HUES6 (cell line): ENCODE measurements at regions not wholly inside any gene's neighbourhood (a gene's known extent, or its start where the extent isn't known, plus 50 kb on each side); places are given as distances from the start of the nearest gene placed in this dataset.
A peak's percentile ranks its signal among the peaks of the same experiment; 100 is the strongest.

ENCODE experiments used
- H3K27ac ChIP-seq: 2 replicates; pipeline ENCODE4 v1.7.0; 2013; ENCODE audit warnings: low read depth, mild to moderate bottlenecking, low read length, inconsistent platforms
- H3K27me3 ChIP-seq: 2 replicates; pipeline ENCODE4 v1.6.1; 2013; ENCODE audit warnings: low read length; ENCODE audit not compliant: control insufficient read depth, insufficient read depth
- H3K36me3 ChIP-seq: 2 replicates; pipeline ENCODE4 v1.6.1; 2013; ENCODE audit warnings: low read length; ENCODE audit not compliant: control insufficient read depth, insufficient read depth
- H3K4me1 ChIP-seq: 2 replicates; pipeline ENCODE4 v1.6.1; 2013; ENCODE audit warnings: low read length; ENCODE audit not compliant: control insufficient read depth, insufficient read depth
- H3K4me3 ChIP-seq: 2 replicates; pipeline ENCODE4 v1.5.1; 2013; ENCODE audit warnings: low read depth, low read length
- H3K9ac ChIP-seq: one replicate; pipeline ENCODE4 v1.6.1; 2013; ENCODE audit warnings: mild to moderate bottlenecking, low read length
- H3K9me3 ChIP-seq: 2 replicates; pipeline ENCODE4 v1.6.1; 2013; ENCODE audit warnings: low read depth, low read length; ENCODE audit not compliant: control insufficient read depth, insufficient read depth

- Histone ChIP-seq H3K27ac (no peak overlapping the region), H3K4me3 (no peak overlapping the region), H3K4me1 (no peaks in the 10 kb centered on the region), H3K9ac (no peak overlapping the region), H3K27me3 (no peaks in the 10 kb centered on the region), H3K9me3 (no peaks in the 10 kb centered on the region), H3K36me3 (no peaks in the 10 kb centered on the region)
These were observed 698.8 kb upstream of the CELF2 start for GRCh38 chr10:10318856-10319255.

GRCh38 chr10:10320956-10321355 is 696.7 kb upstream of the CELF2 start:
- H3K9me3 ChIP-seq: no peaks in the 10 kb centered on the region
- H3K27me3 ChIP-seq: no peaks in the 10 kb centered on the region

GRCh38 chr10:10326116-10326515 is 691.6 kb upstream of the CELF2 start:
- no peak overlapping the region for H3K27ac ChIP-seq
- no peak overlapping the region for H3K9ac ChIP-seq
- no peaks in the 10 kb centered on the region for H3K27me3 ChIP-seq
- H3K9me3 ChIP-seq: no peaks in the 10 kb centered on the region
- H3K4me3 ChIP-seq: no peak overlapping the region
- H3K36me3 ChIP-seq: no peaks in the 10 kb centered on the region
- H3K4me1 ChIP-seq: no peaks in the 10 kb centered on the region

More at GRCh38 chr10:10320956-10321355, 696.7 kb upstream of the CELF2 start:
- Histone ChIP-seq H3K4me1 (no peaks in the 10 kb centered on the region), H3K27ac (no peak overlapping the region), H3K4me3 (no peak overlapping the region), H3K36me3 (no peaks in the 10 kb centered on the region), H3K9ac (no peak overlapping the region)

GRCh38 chr10:10327934-10328333 is 689.7 kb upstream of the CELF2 start:
- H3K36me3 ChIP-seq: no peaks in the 10 kb centered on the region
- no peak overlapping the region for H3K27ac ChIP-seq

GRCh38 chr10:10330418-10330817 is 687.3 kb upstream of the CELF2 start:
- H3K4me3 ChIP-seq: no peak overlapping the region
- H3K9ac ChIP-seq: no peak overlapping the region
- H3K9me3 ChIP-seq: no peaks in the 10 kb centered on the region
- H3K27ac ChIP-seq: no peak overlapping the region
- H3K27me3 ChIP-seq: no peaks in the 10 kb centered on the region
- H3K36me3 ChIP-seq: no peaks in the 10 kb centered on the region
- peaks cover 2% of the 10 kb centered on the region; the same call in 1 of the 2 replicates for H3K4me1 ChIP-seq

More at GRCh38 chr10:10327934-10328333, 689.7 kb upstream of the CELF2 start:
- peaks cover 2% of the 10 kb centered on the region; the same call in 1 of the 2 replicates for H3K4me1 ChIP-seq
- H3K9me3 ChIP-seq: no peaks in the 10 kb centered on the region
- no peak overlapping the region for H3K4me3 ChIP-seq
- no peaks in the 10 kb centered on the region for H3K27me3 ChIP-seq
- H3K9ac ChIP-seq: no peak overlapping the region

- Histone ChIP-seq H3K27me3 (no peaks in the 10 kb centered on the region), H3K36me3 (no peaks in the 10 kb centered on the region), H3K27ac (no peak overlapping the region), H3K9me3 (no peaks in the 10 kb centered on the region), H3K9ac (no peak overlapping the region), H3K4me3 (no peak overlapping the region), H3K4me1 (peaks cover 2% of the 10 kb centered on the region; the same call in 1 of the 2 replicates)
These were observed 684.9 kb upstream of the CELF2 start for GRCh38 chr10:10332786-10333185.

- H3K27ac ChIP-seq: no peak overlapping the region
These were observed 684.0 kb upstream of the CELF2 start for GRCh38 chr10:10333622-10334021.

GRCh38 chr10:10338339-10338738 is 679.3 kb upstream of the CELF2 start:
- Histone ChIP-seq H3K27ac (peak overlapping the region; percentile 41; the same call in 1 of the 2 replicates), H3K4me3 (no peak overlapping the region), H3K9ac (no peak overlapping the region), H3K4me1 (no peaks in the 10 kb centered on the region), H3K9me3 (no peaks in the 10 kb centered on the region), H3K36me3 (no peaks in the 10 kb centered on the region), H3K27me3 (no peaks in the 10 kb centered on the region)

More at GRCh38 chr10:10333622-10334021, 684.0 kb upstream of the CELF2 start:
- Histone ChIP-seq H3K36me3 (no peaks in the 10 kb centered on the region), H3K27me3 (no peaks in the 10 kb centered on the region), H3K9ac (no peak overlapping the region), H3K9me3 (no peaks in the 10 kb centered on the region), H3K4me3 (no peak overlapping the region), H3K4me1 (peaks cover 2% of the 10 kb centered on the region; the same call in 1 of the 2 replicates)

GRCh38 chr10:10346390-10347150 is 671.1 kb upstream of the CELF2 start:
- Histone ChIP-seq H3K4me3 (no peak overlapping the region), H3K27ac (no peak overlapping the region), H3K27me3 (no peaks in the 10 kb centered on the region), H3K4me1 (no peaks in the 10 kb centered on the region), H3K9ac (no peak overlapping the region), H3K9me3 (no peaks in the 10 kb centered on the region), H3K36me3 (no peaks in the 10 kb centered on the region)

- H3K9me3 ChIP-seq: no peaks in the 10 kb centered on the region
- H3K27me3 ChIP-seq: no peaks in the 10 kb centered on the region
- no peak overlapping the region for H3K9ac ChIP-seq
- H3K27ac ChIP-seq: no peak overlapping the region
- no peak overlapping the region for H3K4me3 ChIP-seq
- H3K4me1 ChIP-seq: no peaks in the 10 kb centered on the region
- no peaks in the 10 kb centered on the region for H3K36me3 ChIP-seq
These were observed 667.6 kb upstream of the CELF2 start for GRCh38 chr10:10350050-10350449.

GRCh38 chr10:10351451-10351850 is 666.2 kb upstream of the CELF2 start:
- Histone ChIP-seq H3K36me3 (no peaks in the 10 kb centered on the region), H3K9ac (no peak overlapping the region), H3K4me3 (no peak overlapping the region), H3K27me3 (no peaks in the 10 kb centered on the region), H3K27ac (no peak overlapping the region), H3K9me3 (no peaks in the 10 kb centered on the region), H3K4me1 (no peaks in the 10 kb centered on the region)
